ENCODE measurements at regions not wholly inside any gene's neighbourhood (a gene's known extent, or its start where the extent isn't known, plus 50 kb on each side); places are given as distances from the start of the nearest gene placed in this dataset.
"Not testable (repeated sequence)": the region's sequence is repeated elsewhere in the genome, so short reads cannot be mapped to it uniquely, and the experiment has no call there.

DNA sequence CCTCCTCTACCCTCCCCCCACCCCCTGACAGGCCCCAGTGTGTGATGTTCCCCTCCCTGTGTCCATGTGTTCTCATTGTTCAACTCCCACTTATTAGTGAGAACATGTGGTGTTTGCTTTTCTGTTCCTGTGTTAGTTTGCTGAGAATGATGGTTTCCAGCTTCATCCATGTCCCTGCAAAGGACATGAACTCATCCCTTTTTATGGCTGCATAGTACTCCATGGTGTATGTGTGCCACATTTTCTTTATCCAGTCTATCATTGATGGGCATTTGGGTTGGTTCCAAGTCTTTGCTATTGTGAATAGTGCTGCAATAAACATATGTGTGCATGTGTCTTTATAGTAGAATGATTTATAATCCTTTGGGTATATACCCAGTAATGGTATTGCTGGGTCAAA is 73.3 kb upstream of the FRMPD3 start:
- not testable (repeated sequence) for DNase-seq (ENCODE audit: extremely low spot score); H3K36me3 ChIP-seq (ENCODE audit: insufficient read depth); H3K4me3 ChIP-seq (ENCODE audit: low read depth, low read length); H3K4me1 ChIP-seq (ENCODE audit: insufficient read depth); H3K27ac ChIP-seq (ENCODE audit: low read depth)

DNA sequence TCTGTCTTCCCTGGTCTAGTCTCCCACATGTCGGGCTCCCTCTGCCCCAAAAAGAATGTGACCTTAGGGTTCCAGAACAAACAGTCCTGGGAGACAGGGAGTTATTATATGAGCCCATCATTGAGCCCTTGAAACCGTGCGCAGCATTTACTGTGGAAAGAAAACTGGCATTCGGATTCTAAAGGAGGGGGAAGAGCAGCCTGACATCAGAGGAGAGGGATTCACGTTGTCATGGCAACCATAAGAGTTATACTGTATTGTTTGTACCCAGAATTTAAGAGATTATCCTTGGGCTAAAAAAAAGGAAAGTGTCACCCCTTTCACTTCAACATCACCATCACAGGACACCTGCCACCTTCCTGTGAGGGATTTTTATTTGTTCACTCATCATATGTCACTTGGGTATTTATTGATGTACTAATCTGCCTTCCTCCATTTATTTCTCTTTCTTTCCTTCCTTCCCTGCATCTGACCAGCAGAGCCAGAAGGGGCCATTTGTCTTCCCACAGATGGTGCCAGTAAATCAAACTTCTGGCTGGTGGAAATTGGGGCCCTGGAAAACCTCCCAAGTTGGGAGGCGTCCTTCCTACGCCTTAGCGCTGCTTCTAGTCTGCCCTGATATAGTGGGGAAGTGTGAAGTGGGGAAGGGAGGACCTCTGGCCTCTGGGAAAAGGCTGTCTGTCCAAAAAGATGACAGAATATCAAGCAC is 64.9 kb upstream of the FRMPD3 start:
- Histone ChIP-seq H3K4me1 (ENCODE audit: insufficient read depth) (no peaks in the 10 kb centered on the region), H3K36me3 (ENCODE audit: insufficient read depth) (no peaks in the 10 kb centered on the region), H3K27ac (ENCODE audit: low read depth) (no peak overlapping the region), H3K4me3 (ENCODE audit: low read depth, low read length) (no peak overlapping the region)
- 55% methylated on average over 8 of the region's 8 CpGs for WGBS
- DNase-seq (ENCODE audit: extremely low spot score): no peak

DNA sequence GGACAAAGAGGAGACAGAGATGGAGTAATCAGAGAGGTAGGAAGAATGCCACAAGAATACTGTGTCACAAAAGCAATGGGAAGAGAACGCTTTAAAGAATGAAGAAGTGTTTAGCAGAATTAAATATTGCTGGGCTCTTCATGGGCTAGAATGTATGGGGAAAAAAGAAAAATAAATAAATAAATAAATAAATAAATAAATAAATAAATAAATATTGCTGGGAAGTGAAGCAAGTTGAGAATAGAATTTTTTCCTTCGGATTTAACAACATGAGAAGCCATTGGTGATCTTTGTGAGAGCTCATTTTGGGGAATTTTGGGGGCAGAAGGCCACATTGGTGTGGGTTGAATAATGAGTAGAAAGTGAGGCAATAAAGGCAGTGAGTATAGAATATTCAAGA is 59.7 kb upstream of the FRMPD3 start:
- H3K4me3 ChIP-seq (ENCODE audit: low read depth, low read length): no peak overlapping the region
- 90% methylated on average over 2 of the region's 2 CpGs for WGBS
- H3K27ac ChIP-seq (ENCODE audit: low read depth): no peak overlapping the region
- DNase-seq (ENCODE audit: extremely low spot score): no peak
- no peaks in the 10 kb centered on the region for H3K36me3 ChIP-seq (ENCODE audit: insufficient read depth)
- H3K4me1 ChIP-seq (ENCODE audit: insufficient read depth): no peaks in the 10 kb centered on the region

DNA sequence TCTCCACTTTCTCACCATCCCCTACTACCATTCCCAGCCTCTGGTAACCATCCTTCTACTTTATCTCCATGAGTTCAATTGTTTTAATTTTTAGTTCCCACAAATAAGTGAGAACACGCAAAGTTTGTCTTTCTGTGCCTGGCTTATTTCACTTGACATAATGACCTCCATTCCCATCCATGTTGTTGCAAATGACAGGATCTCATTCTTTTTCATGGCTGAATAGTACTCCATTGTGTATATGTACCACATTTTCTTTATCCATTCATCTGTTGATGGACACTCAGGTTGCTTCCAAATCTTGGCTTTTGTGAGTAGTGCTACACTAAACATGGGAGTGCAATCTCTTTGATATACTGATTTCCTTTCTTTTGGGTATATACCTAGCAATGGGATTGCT is 55.8 kb upstream of the FRMPD3 start:
- H3K4me3 ChIP-seq (ENCODE audit: low read depth, low read length); H3K27ac ChIP-seq (ENCODE audit: low read depth); H3K4me1 ChIP-seq (ENCODE audit: insufficient read depth); H3K36me3 ChIP-seq (ENCODE audit: insufficient read depth); DNase-seq (ENCODE audit: extremely low spot score): not testable (repeated sequence)
- 100% methylated on average over 1 of the region's 1 CpG for WGBS

DNA sequence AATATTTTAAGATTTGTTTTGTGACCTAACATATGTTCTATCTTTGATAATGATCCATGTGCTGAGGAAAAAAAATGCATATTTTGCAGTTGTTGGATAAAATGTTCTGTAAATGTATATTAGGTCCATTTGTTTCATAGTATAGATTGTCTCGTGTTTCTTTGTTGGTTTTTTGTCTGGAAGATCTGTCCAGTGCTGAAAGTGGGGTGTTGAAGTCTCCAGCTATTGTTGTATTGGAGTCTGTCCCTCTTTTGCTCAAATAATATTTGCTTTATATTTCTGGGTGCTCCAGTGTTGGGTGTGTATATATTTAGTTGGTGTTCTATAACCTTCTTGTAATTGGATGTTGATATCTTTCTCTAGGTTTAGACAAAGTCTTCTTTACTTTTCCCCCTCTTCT is 53.2 kb upstream of the FRMPD3 start:
- DNase-seq (ENCODE audit: extremely low spot score): no peak
- no peaks in the 10 kb centered on the region for H3K4me1 ChIP-seq (ENCODE audit: insufficient read depth)
- no peak overlapping the region for H3K27ac ChIP-seq (ENCODE audit: low read depth)
- WGBS: 33% methylated on average over 1 of the region's 1 CpG
- no peaks in the 10 kb centered on the region for H3K36me3 ChIP-seq (ENCODE audit: insufficient read depth)
- H3K4me3 ChIP-seq (ENCODE audit: low read depth, low read length): no peak overlapping the region

DNA sequence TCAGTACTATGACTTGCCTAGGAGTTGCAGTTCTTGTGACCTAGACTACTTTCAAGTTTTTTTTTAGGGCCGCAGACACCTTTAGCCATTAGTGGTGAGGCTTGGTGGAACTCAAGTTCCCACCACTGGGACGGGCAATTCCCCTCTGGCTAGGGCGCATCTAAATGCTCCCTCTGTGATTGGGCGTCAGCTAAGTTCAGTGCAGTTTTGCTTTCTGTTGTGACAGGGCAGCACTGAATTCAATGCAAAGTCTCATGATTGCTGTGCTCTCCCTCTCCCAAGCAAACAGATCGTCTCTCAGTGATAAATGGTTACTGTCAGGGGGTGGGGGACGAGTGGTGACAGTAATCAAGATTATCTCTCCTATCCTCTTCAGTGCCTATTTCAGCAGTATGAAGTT is 52.7 kb upstream of the FRMPD3 start:
- Histone ChIP-seq H3K27ac (ENCODE audit: low read depth) (no peak overlapping the region), H3K36me3 (ENCODE audit: insufficient read depth) (no peaks in the 10 kb centered on the region), H3K4me1 (ENCODE audit: insufficient read depth) (no peaks in the 10 kb centered on the region), H3K4me3 (ENCODE audit: low read depth, low read length) (no peak overlapping the region)
- no peak for DNase-seq (ENCODE audit: extremely low spot score)
- 59% methylated on average over 6 of the region's 6 CpGs for WGBS

DNA sequence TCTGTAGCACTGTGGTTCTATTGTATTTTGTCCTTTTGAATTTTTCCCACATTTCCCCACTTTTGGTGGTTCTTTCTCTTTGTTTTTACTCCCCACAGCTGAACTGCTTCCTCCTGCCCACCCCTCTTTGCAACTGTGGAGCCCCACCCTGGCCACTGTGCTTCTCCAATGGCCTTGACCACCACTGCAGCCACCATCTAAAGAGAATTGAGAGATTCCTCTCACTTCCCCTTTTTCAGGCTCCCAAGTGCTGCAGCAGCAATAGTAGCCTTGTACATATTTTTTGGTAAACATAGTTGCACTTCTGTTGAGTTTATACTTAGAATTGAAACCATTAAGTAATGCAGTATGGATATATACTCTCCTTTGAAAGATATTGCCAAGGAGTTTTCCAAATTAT is 51.3 kb upstream of the FRMPD3 start:
- H3K36me3 ChIP-seq (ENCODE audit: insufficient read depth): no peaks in the 10 kb centered on the region
- H3K27ac ChIP-seq (ENCODE audit: low read depth): no peak overlapping the region
- H3K4me1 ChIP-seq (ENCODE audit: insufficient read depth): no peaks in the 10 kb centered on the region
- no peak overlapping the region for H3K4me3 ChIP-seq (ENCODE audit: low read depth, low read length)
- no peak for DNase-seq (ENCODE audit: extremely low spot score)
